DMS114 treated with DMSO at 0.1 percent for 48 hours (cell line): ENCODE measurements at regions not wholly inside any gene's neighbourhood (a gene's known extent, or its start where the extent isn't known, plus 50 kb on each side); places are given as distances from the start of the nearest gene placed in this dataset.
"Not testable (repeated sequence)": the region's sequence is repeated elsewhere in the genome, so short reads cannot be mapped to it uniquely, and the experiment has no call there.

Experiments used
- DNase-seq: peaks from one replicate; lab custom pipeline; 2025; ENCODE audit not compliant: unreplicated experiment; lab: John Stamatoyannopoulos, UW

GRCh38 chr4:164531336-164531735 is 222.6 kb upstream of the SMIM31 start:
- no peak for DNase-seq

DNA sequence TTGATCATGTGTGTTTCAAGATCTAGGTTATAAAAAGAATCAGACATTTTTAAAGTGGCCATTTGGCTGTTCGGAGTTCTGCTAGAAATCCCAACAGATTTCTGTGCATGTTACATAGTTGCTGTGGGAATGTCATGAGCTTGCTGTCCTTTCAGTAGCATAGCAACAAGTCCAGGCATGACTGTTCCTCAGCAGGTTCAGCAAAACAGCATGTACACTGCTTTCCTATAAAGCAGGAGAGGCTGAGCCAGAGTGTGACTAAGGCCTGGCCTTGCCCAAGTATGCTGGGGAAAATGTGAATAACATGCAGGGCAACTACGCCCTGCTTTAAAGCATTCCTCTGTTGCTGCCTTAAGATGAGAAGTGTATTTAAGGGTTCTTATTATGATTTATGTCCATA is 217.1 kb upstream of the SMIM31 start:
- no peak for DNase-seq

- no peak for DNase-seq
These were observed 215.8 kb upstream of the SMIM31 start for GRCh38 chr4:164538097-164538496.

DNA sequence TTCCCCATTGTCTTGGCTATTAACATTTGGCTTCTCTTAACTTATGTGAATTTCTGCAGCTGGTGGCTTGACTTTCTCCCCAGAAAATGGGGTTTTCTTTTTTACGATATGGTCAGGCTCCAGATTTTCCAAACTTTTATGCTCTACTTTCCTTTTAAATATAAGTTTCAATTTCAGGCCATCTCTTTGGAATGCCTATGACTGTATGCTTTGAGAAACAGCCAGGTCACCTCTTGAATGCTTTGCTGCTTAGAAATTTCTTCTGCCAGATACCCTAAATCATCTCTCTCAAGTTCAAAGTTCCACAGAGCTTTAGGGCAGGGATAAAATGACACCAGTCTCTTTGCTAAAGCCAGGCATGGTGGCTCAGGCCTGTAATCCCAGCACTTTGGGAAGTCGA is 212.9 kb upstream of the SMIM31 start:
- DNase-seq, result no peak

DNA sequence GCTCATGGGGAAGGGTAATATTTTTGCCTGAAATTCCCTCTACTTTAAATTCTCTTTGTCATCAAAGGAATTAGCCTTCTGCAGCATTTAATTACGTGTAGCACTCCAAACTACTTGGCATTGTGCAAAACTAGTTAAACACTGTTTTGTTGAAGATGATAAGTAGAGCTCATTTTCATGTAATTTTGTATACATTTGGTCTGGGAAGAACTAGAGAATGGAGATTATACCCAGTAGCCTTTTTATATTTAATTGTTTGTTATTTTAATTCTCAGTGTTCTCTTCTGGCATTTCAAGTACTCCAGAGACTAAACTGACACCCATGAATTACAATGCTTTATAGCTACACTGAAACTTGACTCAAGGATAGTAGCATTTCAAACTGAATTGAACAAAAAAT is 211.5 kb upstream of the SMIM31 start:
- DNase-seq, result no peak

DNA sequence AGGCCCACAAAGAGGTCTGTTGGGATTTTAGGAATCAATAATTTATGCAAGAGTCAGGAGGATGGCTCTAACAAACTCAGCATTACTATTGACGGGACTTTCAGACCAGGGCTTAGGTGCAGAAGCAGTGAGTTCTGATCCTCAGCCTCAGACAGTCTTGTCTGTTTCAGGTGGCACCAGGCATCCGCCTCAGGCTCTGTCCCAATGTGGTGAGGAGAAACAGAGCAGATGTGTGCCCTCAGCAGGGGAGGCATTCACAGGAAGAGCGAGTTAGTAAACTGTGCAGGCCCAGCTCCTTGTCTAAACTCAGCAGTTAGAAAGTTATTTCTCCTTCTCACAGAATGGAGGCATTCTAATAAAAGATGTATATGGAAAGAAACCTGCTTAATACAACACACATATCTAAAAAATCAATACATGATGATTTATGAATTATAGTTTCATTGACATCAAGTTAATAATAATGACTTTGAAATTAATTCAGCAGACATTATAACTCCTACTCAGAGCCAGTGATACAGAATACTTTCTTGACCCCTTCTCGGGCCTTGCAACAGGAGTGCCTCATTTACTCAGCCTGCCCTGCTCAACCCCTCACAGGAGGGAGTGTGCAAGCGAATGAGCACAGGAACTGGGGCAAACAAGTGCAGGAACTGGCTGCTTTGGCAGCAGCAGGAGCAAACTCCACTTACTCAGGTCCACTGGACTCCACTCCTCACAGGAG is 202.8 kb upstream of the SMIM31 start:
- no peak for DNase-seq

DNA sequence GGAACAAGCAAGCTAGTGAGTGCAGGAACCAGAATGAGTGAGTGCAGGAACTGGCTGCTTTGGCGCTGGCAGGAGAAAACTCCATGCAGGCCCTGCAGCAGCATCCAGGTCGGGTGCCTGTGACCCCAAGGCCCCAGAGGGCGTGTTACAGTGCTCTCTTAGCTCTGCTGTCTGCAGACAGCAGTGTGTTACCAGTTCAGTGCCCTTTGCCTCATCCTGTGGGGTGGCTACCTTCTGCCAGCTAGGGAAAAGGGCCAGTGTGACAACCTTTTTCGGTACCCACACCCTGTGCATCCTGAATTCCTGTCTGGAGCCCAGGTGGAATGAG is 202.3 kb upstream of the SMIM31 start:
- DNase-seq, result no peak

DNA sequence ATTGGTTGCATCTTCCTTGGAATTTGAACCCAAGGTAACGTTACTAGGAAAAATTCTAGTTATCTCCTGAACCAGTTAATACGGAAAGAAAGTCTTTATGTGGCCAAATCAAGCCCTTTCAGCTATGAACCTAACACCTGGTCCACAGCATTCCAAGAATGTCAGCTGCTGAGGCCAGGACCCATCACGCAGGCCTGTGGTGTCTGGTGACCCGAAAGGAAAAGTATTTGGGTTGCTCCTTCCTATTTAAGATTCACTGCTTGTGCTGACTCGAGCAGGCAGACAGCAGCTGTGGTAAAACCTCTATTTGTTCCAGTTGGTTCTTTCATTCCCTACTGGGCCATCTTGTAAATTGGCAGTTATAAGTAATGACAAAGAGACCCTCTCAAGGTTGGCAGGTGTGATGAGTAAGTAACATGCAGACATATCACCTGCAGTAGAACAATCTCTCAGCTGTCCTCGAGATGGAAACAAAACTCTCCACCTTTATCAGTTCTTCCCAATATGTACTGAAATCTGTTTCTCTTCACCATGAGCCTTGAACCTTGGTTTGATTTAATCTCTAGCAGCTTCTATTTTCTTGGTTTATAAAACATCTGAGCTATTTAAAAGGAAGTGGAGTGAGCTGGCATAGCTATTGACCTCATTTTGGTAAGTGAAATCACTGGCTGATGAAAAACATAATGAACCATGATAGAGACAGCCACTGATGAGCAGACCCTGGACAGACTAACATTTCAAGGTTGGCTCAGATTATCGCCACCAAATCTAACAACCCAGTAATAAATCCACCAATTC is 182.1 kb upstream of the SMIM31 start:
- no peak for DNase-seq

DNA sequence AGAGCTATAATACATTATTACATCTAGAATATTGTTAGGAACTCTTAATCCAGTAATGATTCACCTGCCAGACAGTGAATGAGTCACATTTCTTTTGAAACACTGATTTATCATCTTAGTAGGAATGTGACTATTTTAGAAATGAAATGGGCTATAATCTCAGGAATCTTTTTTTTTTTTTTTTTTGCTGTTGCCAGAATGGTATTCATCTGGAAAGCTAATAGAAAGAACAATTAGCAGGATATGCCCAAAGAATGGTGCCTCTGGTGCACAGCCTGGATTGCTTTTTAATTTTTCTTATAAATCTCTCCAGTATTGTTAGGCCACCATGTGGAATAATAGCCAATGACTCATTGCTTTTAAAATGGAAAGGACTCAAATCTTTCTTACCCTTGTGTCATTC is 181.1 kb upstream of the SMIM31 start:
- no peak for DNase-seq

DNA sequence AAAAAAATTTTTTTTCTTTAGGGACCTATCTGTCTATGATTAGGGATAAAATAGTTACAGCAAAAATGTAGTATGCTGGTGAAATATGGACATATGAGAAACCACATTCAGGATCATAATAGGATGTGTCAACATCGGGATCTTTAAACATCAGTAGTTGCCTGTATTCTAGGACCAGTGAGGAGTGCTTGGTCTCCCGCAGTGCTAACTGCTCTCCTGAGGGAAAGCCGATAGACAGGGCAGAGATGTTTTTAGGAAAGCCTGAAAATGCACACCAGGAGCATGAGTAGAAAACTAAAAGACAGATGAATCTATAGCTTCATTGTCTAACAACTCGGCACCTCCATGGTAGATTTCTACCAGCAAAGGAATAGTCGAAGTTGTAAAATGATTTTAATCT is 178.1 kb upstream of the SMIM31 start:
- DNase-seq, result no peak

- no peak for DNase-seq
These were observed 174.5 kb upstream of the SMIM31 start for GRCh38 chr4:164579270-164579942.

DNA sequence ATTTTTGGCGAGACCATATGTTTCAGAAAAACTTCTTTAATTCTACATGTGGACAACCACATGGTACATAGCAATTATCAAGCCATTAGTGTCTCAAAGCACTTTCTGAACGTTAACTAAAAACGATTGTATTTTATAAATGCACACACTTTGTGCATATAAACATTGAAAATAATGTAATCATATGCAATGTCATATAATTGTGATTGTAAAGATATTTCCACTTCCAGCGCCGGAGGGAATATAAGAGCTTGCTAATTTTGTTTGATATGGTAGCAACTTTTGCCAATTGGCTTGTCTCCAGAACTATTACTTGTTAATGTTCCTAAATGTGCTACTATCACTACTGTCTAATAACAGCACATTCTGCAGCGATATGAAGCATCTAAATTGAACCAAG is 162.3 kb upstream of the SMIM31 start:
- DNase-seq, result no peak

DNA sequence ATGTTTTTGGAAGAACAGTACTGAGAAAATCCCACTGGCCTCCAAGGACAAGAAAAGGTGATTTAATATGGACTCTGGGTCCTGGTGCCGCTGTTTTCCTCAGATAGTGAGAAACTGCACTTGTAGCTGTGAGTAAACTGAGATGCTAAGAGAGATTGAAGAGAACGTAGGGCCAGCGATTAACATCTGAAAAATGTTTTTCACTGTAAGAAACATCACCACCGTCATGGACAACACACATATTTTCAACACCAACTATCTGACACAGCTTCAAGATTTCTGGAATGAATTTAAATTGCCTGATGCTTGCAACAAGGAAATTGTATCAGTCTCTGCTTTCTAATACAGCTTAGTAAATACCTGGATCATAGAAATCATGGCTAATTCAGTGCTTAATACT is 158.2 kb upstream of the SMIM31 start:
- DNase-seq, result no peak

GRCh38 chr4:164596318-164596878 is 157.5 kb upstream of the SMIM31 start:
- no peak for DNase-seq

GRCh38 chr4:164596927-164597326 is 157.0 kb upstream of the SMIM31 start:
- no peak for DNase-seq

DNA sequence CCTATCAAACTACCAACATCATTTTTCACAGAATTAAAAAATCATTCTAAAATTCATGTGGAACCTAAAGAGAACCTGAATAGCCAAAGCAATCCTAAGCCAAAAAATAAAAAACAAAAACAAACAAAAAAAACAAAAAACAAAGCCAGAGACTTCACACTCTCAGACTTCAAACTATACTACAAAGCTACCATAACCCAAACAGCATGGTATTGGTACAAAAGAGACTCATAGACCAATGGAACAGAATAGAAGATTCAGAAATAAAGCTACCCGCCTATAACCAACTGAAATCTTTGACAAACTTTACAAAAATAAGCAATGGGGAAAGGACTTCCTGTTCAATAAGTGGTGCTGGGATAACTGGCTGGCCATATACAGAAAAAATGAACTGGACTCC is 152.3 kb upstream of the SMIM31 start:
- no peak for DNase-seq

- not testable (repeated sequence) for DNase-seq
These were observed 148.1 kb upstream of the SMIM31 start for GRCh38 chr4:164605791-164606190.

GRCh38 chr4:164606478-164606877 is 147.5 kb upstream of the SMIM31 start:
- DNase-seq, result no peak

DNA sequence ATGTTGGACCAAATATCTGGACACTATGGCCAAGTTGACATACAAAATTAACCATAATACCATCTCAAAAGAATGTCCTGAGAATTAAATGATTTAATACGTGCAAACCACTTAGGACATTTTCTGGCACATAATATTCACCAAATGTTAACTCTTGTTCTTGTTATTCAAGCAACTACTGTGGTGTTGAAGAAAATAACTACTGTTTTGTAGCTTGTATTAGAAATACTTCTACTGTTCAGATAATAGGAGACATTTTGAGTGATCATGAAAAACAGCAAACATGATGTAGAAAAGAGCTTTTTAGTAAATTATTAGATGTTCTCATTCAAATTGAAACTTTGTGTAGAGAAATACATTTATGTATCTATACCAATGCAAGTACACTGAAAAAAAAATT is 140.7 kb upstream of the SMIM31 start:
- no peak for DNase-seq

- no peak for DNase-seq
These were observed 140.1 kb upstream of the SMIM31 start for GRCh38 chr4:164613792-164614191.

GRCh38 chr4:164614329-164614728 is 139.6 kb upstream of the SMIM31 start:
- DNase-seq, result no peak

DNA sequence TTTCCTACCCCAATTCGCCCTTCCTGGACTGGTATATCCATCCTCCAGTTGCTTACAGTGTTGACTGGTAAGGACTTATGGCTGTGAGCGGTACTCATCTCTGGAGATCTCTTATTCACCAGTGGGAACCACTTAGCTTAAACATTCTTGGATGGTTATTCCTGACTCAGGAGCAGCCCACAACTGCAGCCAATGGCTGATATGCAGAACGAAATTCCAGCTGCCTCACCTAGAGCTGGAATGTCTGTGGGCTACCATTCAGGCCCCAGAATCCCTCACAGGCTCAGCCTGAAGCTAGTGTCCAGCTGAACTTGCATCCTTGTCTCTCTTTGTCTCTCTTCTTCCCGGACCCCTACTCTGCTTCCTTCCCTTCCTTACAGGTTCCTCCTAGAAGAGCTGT is 138.9 kb upstream of the SMIM31 start:
- DNase-seq, result no peak
